Inflammatory macrophage (primary cell): ENCODE measurements at regions not wholly inside any gene's neighbourhood (a gene's known extent, or its start where the extent isn't known, plus 50 kb on each side); places are given as distances from the start of the nearest gene placed in this dataset.
"Not testable (repeated sequence)": the region's sequence is repeated elsewhere in the genome, so short reads cannot be mapped to it uniquely, and the experiment has no call there.

Experiments used
- DNase-seq, 2 donors: peaks; one replicate each; pipeline ENCODE4 v3.0.0-alpha.2; 2020 to 2022

GRCh38 chr10:11691319-11691755 lies 50.8 kb upstream of the ECHDC3 start:
- DNase-seq, result no peak

- no peak for DNase-seq
Observed at GRCh38 chr10:11689945-11690736, 52.0 kb upstream of the ECHDC3 start.

- not testable (repeated sequence) for DNase-seq
Observed at GRCh38 chr10:11688448-11688795, 53.8 kb upstream of the ECHDC3 start.

- no peak for DNase-seq
Observed at GRCh38 chr10:11687779-11688447, 54.3 kb upstream of the ECHDC3 start.

GRCh38 chr10:11687357-11687771 lies 54.8 kb upstream of the ECHDC3 start:
- DNase-seq, result no peak

- peak; percentile 84 to 89 for DNase-seq
Observed at GRCh38 chr10:11685787-11686218, 56.4 kb upstream of the ECHDC3 start.

- DNase-seq, result peak; percentile 71 to 85
Observed at GRCh38 chr10:11684717-11685645, 57.2 kb upstream of the ECHDC3 start.

GRCh38 chr10:11684341-11684716 lies 57.9 kb upstream of the ECHDC3 start:
- peak in 1 of 2 donors; percentile 46 for DNase-seq

- peak in 1 of 2 donors; percentile 33 for DNase-seq
Observed at GRCh38 chr10:11683529-11684320, 58.5 kb upstream of the ECHDC3 start.

GRCh38 chr10:11682851-11683250 lies 59.3 kb upstream of the ECHDC3 start:
- no peak for DNase-seq

- peak in 1 of 2 donors; percentile 19 for DNase-seq
Observed at GRCh38 chr10:11682267-11682683, 59.9 kb upstream of the ECHDC3 start.

GRCh38 chr10:11680496-11680895 lies 61.7 kb upstream of the ECHDC3 start:
- DNase-seq, result no peak

- no peak for DNase-seq
Observed at GRCh38 chr10:11679946-11680345, 62.2 kb upstream of the ECHDC3 start.

GRCh38 chr10:11678074-11678793 lies 63.9 kb upstream of the ECHDC3 start:
- DNase-seq, result peak; percentile 76 to 87

- DNase-seq, result no peak
Observed at GRCh38 chr10:11677480-11677879, 64.7 kb upstream of the ECHDC3 start.

- DNase-seq, result peak in 1 of 2 donors; percentile 8
Observed at GRCh38 chr10:11673346-11674280, 62.2 kb upstream of the USP6NL start.

GRCh38 chr10:11672836-11673235 lies 61.4 kb upstream of the USP6NL start:
- DNase-seq, result no peak

- no peak for DNase-seq
Observed at GRCh38 chr10:11670381-11670780, 58.9 kb upstream of the USP6NL start.

GRCh38 chr10:11668847-11669610 lies 57.6 kb upstream of the USP6NL start:
- no peak for DNase-seq
